ENCODE measurements at regions not wholly inside any gene's neighbourhood (a gene's known extent, or its start where the extent isn't known, plus 50 kb on each side); places are given as distances from the start of the nearest gene placed in this dataset.

DNA sequence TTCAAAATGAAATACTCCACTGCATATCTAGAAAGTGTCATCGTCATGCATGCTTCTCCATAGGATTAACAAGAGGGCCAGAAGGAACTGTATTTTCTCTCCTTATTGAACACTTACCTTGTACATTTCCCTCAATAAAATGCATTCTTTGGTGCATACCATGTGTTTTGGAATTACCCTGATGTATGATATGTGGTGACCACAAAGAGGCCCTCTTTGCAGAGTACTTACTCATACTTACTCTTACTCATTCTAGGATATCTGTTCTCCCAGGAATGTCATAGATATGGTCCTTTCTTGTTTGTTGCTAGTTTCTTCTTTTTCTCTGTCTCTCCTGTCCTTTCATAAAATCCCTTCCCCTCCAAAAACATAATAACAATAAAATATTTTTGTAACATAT is 1087.1 kb upstream of the POT1 start:
- DNase-seq: no peak

GRCh38 chr7:126005064-126005463 is 1075.4 kb upstream of the POT1 start:
- Histone ChIP-seq H3K27ac (ENCODE audit: low read depth in 1 of 2, low read length in 2 of 2) (no peak overlapping the region), H3K79me2 (ENCODE audit: insufficient read depth, low read length) (no peaks in the 10 kb centered on the region), H3K4me3 (replicated peaks in 1 of 3; ENCODE audit: low read depth in 2 of 3, low read length in 3 of 3) (no peak overlapping the region), H3K36me3 (replicated peaks in 1 of 2; ENCODE audit: control insufficient read depth in 1 of 2, insufficient read depth in 2 of 2, low read length in 2 of 2) (no peaks in the 10 kb centered on the region), H3K4me2 (replicated peaks; ENCODE audit: extremely low read depth, low read length, poor library complexity, severe bottlenecking) (no peak overlapping the region), H3K9me3 (replicated peaks in 1 of 2; ENCODE audit: control insufficient read depth in 1 of 2, insufficient read depth in 1 of 2, low read length in 2 of 2) (peaks cover 0 to 8% of the 10 kb centered on the region in 2 donors), H3K27me3 (ENCODE audit: control insufficient read depth in 2 of 2, insufficient read depth in 2 of 2, low read length in 2 of 2) (no peaks in the 10 kb centered on the region), H3K9ac (ENCODE audit: insufficient read depth, low read length, poor library complexity, severe bottlenecking) (no peak overlapping the region), H4K20me1 (ENCODE audit: insufficient read depth, low read length) (no peaks in the 10 kb centered on the region), H3K4me1 (ENCODE audit: control insufficient read depth in 1 of 2, insufficient read depth in 2 of 2, low read length in 2 of 2) (no peaks in the 10 kb centered on the region), H2AFZ (ENCODE audit: insufficient read depth, low read depth, low read length, poor library complexity, severe bottlenecking) (no peak overlapping the region)
- 80% methylated on average over 1 of the region's 4 CpGs for WGBS (ENCODE audit: insufficient coverage)
- Mint-ChIP-seq H3K27ac (no peak overlapping the region), H3K36me3 (no peaks in the 10 kb centered on the region), H3K4me3 (no peak overlapping the region), H3K27me3 (ENCODE audit: low read depth in 3 of 3) (no peaks in the 10 kb centered on the region), H3K4me1 (no peaks in the 10 kb centered on the region), H3K9me3 (peaks cover 0 to 5% (median under 1%) of the 10 kb centered on the region in 7 donors)
- DNase-seq: no peak
- intact Hi-C loops (cut with micrococcal nuclease): no loop called here
- TF ChIP-seq CTCF (IDR thresholded peaks at IDR 0.05): no peak

More for the DNA sequence above, 1087.1 kb upstream of the POT1 start:
- no peaks in the 10 kb centered on the region for H3K27me3 ChIP-seq (ENCODE audit: control insufficient read depth in 2 of 2, insufficient read depth in 2 of 2, low read length in 2 of 2)
- H3K4me3 Mint-ChIP-seq: no peak overlapping the region
- no peak overlapping the region for H2AFZ ChIP-seq (ENCODE audit: insufficient read depth, low read depth, low read length, poor library complexity, severe bottlenecking)
- H3K36me3 ChIP-seq (replicated peaks in 1 of 2; ENCODE audit: control insufficient read depth in 1 of 2, insufficient read depth in 2 of 2, low read length in 2 of 2): no peaks in the 10 kb centered on the region
- no CpG with 5 or more reads among the region's 1 CpG for WGBS (ENCODE audit: insufficient coverage)
- no peaks in the 10 kb centered on the region for H3K4me1 ChIP-seq (ENCODE audit: control insufficient read depth in 1 of 2, insufficient read depth in 2 of 2, low read length in 2 of 2)
- no peaks in the 10 kb centered on the region for H3K9me3 ChIP-seq (replicated peaks in 1 of 2; ENCODE audit: control insufficient read depth in 1 of 2, insufficient read depth in 1 of 2, low read length in 2 of 2)
- intact Hi-C loops (cut with micrococcal nuclease): no loop called here
- no peak overlapping the region for H3K27ac ChIP-seq (ENCODE audit: low read depth in 1 of 2, low read length in 2 of 2)
- H3K79me2 ChIP-seq (ENCODE audit: insufficient read depth, low read length): no peaks in the 10 kb centered on the region
- peaks cover 0 to 2% (median 0%) of the 10 kb centered on the region in 7 donors for H3K9me3 Mint-ChIP-seq
- no peak overlapping the region for H3K4me3 ChIP-seq (replicated peaks in 1 of 3; ENCODE audit: low read depth in 2 of 3, low read length in 3 of 3)
- no peaks in the 10 kb centered on the region for H3K36me3 Mint-ChIP-seq
- no peak for TF ChIP-seq CTCF (IDR thresholded peaks at IDR 0.05)
- H3K9ac ChIP-seq (ENCODE audit: insufficient read depth, low read length, poor library complexity, severe bottlenecking): no peak overlapping the region
- no peaks in the 10 kb centered on the region for H4K20me1 ChIP-seq (ENCODE audit: insufficient read depth, low read length)
- H3K4me2 ChIP-seq (replicated peaks; ENCODE audit: extremely low read depth, low read length, poor library complexity, severe bottlenecking): no peak overlapping the region
- H3K27me3 Mint-ChIP-seq (ENCODE audit: low read depth in 3 of 3): no peaks in the 10 kb centered on the region
- no peak overlapping the region for H3K27ac Mint-ChIP-seq
- H3K4me1 Mint-ChIP-seq: no peaks in the 10 kb centered on the region

Data from CD14-positive monocyte (primary cell).